HAP-1 (cell line): ENCODE measurements at regions not wholly inside any gene's neighbourhood (a gene's known extent, or its start where the extent isn't known, plus 50 kb on each side); places are given as distances from the start of the nearest gene placed in this dataset.

Experiments
- DNase-seq, 2 experiments: peaks; one replicate each; pipeline ENCODE4 v3.0.0-alpha.2; 2016 to 2020; ENCODE audit warnings: low spot score in 2 of 2
- H3K27me3 ChIP-seq: fragments of 250-450 bp; sonication (Bioruptor Pico); 2 replicates; pipeline ENCODE4 v1.5.1; 2020; ENCODE audit warnings: low read depth, mild to moderate bottlenecking, moderate library complexity
- H3K36me3 ChIP-seq: fragments of 250-450 bp; sonication (Bioruptor Pico); replicated peaks from 2 replicates; pipeline ENCODE4 v1.5.1; 2020; ENCODE audit warnings: mild to moderate bottlenecking
- H3K4me1 ChIP-seq: fragments of 250-450 bp; sonication (Bioruptor Pico); 2 replicates; pipeline ENCODE4 v1.5.1; 2020; ENCODE audit warnings: mild to moderate bottlenecking
- H3K4me3 ChIP-seq: fragments of 250-450 bp; sonication (Bioruptor Pico); 2 replicates; pipeline ENCODE4 v1.5.1; 2020; ENCODE audit warnings: mild to moderate bottlenecking, moderate library complexity
- H3K9me3 ChIP-seq: fragments of 250-450 bp; sonication (Bioruptor Pico); 2 replicates; pipeline ENCODE4 v1.5.1; 2020; ENCODE audit warnings: mild to moderate bottlenecking, moderate library complexity
- in situ Hi-C: fragments of 300-500 bp; cut with MboI; formaldehyde crosslinking; loops from 3 replicates; pipeline ENCODE4 v1.14.3; 2020; ENCODE audit warnings: low sequenced_read_pairs, inconsistent platforms, mixed read lengths

GRCh38 chr11:113538451-113539412, 63.5 kb upstream of the DRD2 start:
- Histone ChIP-seq H3K4me3 (no peak overlapping the region), H3K4me1 (no peaks in the 10 kb centered on the region), H3K36me3 (no peaks in the 10 kb centered on the region), H3K9me3 (no peaks in the 10 kb centered on the region), H3K27me3 (peaks cover 8% of the 10 kb centered on the region; the same call in 1 of the 2 replicates)
- DNase-seq: no peak
- in situ Hi-C loops: loop anchor here (10.0 kb wide), 1 partner anchor 224 kb away; the partner anchor contains the start of gene TTC12

DNA sequence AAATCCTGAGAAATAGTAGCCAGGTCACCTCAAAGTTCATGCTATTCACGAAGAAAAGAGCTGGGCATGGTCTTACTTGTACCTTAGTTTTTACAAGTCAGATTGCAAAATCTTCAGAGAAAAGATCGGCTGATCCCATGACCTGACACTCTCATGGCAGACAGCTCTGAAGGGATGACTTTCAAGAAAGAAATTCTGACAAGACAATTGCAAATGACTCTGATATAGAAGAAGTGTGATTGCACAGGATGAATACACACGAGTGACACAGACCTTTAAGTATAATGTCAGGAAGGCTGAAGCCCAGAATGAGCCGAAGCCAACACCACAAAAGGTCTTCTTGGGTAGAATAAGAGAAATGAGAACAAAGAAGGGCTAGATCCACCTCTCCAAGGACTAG, 59.4 kb upstream of the DRD2 start:
- DNase-seq: no peak
- Histone ChIP-seq H3K27me3 (peaks cover 8% of the 10 kb centered on the region; the same call in 1 of the 2 replicates), H3K36me3 (no peaks in the 10 kb centered on the region), H3K9me3 (no peaks in the 10 kb centered on the region), H3K4me3 (no peak overlapping the region), H3K4me1 (no peaks in the 10 kb centered on the region)
- in situ Hi-C loops: loop anchor here (10.0 kb wide), 1 partner anchor 220 kb away; the partner anchor contains the start of gene TTC12

DNA sequence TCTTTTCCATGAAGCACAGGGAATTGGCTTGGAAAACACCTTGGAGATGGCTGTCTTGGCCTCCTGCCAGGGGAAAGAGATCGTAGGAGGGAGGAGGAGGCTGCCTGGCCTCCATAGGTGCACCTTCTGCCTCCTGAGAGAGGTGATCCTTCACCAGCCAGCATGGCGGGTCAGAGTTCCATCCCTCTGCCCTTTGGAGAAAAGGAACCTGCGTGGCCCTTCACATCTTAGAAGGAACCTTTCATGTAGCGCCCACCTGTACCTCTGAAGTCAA, 58.2 kb upstream of the DRD2 start:
- H3K36me3 ChIP-seq: no peaks in the 10 kb centered on the region
- in situ Hi-C loops: loop anchor here (10.0 kb wide), 1 partner anchor 219 kb away; the partner anchor contains the start of gene TTC12
- H3K9me3 ChIP-seq: no peaks in the 10 kb centered on the region
- no peak overlapping the region for H3K4me3 ChIP-seq
- H3K27me3 ChIP-seq: peaks cover 8% of the 10 kb centered on the region; the same call in 1 of the 2 replicates
- no peak for DNase-seq
- no peaks in the 10 kb centered on the region for H3K4me1 ChIP-seq

GRCh38 chr11:113532697-113533424, 57.7 kb upstream of the DRD2 start:
- no peaks in the 10 kb centered on the region for H3K36me3 ChIP-seq
- peak; percentile 43 to 86 for DNase-seq
- no peaks in the 10 kb centered on the region for H3K4me1 ChIP-seq
- H3K4me3 ChIP-seq: no peak overlapping the region
- H3K9me3 ChIP-seq: no peaks in the 10 kb centered on the region
- in situ Hi-C loops: loop anchor here (10.0 kb wide), 1 partner anchor 218 kb away; the partner anchor contains the start of gene TTC12
- H3K27me3 ChIP-seq: peaks cover 11% of the 10 kb centered on the region; the same call in 1 of the 2 replicates

GRCh38 chr11:113531575-113532451, 56.6 kb upstream of the DRD2 start:
- Histone ChIP-seq H3K27me3 (peaks cover 9% of the 10 kb centered on the region; the same call in 1 of the 2 replicates), H3K36me3 (no peaks in the 10 kb centered on the region), H3K9me3 (no peaks in the 10 kb centered on the region), H3K4me3 (no peak overlapping the region), H3K4me1 (no peaks in the 10 kb centered on the region)
- in situ Hi-C loops: loop anchor here (10.0 kb wide), 1 partner anchor 217 kb away; the partner anchor contains the start of gene TTC12
- DNase-seq: no peak

DNA sequence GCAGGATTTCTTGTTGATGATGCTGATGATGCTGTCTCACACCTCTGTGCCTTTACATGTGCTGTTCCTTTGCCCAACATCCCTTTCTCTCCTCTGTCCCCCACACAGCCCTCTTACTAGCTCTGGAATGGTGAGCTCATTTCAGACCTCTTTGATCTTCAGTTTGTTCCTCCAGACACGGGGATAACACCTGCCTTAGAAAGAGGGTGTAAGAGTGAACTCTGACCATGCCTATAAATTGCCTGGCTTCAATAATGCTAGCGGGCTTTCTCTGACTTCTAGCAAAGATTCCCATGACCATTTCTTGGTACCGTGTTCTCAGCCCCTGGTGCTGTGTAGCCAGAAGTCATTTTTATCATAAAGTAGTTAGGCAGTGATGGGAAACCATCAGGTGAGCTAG, 55.9 kb upstream of the DRD2 start:
- Histone ChIP-seq H3K9me3 (no peaks in the 10 kb centered on the region), H3K4me3 (no peak overlapping the region), H3K4me1 (no peaks in the 10 kb centered on the region), H3K36me3 (no peaks in the 10 kb centered on the region), H3K27me3 (0 out of 2 replicates have a peak, but pooled peaks cover 4% of the 10 kb centered on the region)
- in situ Hi-C loops: loop anchor here (10.0 kb wide), 1 partner anchor 216 kb away; the partner anchor contains the start of gene TTC12
- no peak for DNase-seq

DNA sequence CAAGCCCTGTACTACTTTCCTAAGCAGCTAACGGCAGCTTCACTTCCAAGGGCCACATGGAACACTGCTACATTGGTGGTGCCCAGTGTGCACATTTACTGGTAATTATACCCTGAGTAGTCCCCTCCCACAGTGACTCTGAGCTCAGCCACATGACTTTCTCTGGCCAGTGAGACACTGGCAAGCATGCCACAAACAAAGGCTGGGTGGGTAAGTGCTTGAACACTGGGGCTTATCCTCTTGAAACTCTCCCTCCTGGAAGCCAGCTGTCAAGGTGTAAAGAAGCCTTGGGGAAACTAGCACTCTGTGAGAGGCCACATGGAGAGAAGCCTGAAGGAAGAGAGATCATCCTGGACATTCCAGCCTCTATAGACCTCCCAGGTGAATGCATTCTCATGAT, 54.4 kb upstream of the DRD2 start:
- DNase-seq: no peak
- H3K4me3 ChIP-seq: no peak overlapping the region
- H3K27me3 ChIP-seq: 0 out of 2 replicates have a peak, but pooled peaks cover 4% of the 10 kb centered on the region
- in situ Hi-C loops: loop anchor here (10.0 kb wide), 1 partner anchor 215 kb away; the partner anchor contains the start of gene TTC12
- H3K4me1 ChIP-seq: no peaks in the 10 kb centered on the region
- H3K36me3 ChIP-seq: no peaks in the 10 kb centered on the region
- no peaks in the 10 kb centered on the region for H3K9me3 ChIP-seq

DNA sequence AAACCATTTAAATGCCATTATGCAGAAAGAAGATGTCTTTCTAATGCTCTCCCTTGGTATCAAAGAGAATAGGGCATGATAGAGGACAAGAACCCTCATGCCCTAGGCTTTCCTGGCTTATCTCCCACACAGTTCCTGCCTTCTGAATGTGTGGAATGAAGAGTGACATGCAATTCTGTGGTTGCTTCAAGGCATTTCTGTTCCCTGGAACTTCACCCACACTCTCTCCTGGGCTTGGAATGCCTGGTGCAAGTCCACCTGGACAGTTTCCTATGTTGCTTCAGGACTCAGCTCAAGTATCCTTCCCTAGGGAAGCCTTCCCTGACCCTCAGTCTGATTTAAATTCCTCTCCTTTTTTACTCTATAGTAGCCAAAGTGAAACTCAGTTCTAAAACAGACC, 53.8 kb upstream of the DRD2 start:
- Histone ChIP-seq H3K27me3 (0 out of 2 replicates have a peak, but pooled peaks cover 4% of the 10 kb centered on the region), H3K9me3 (no peaks in the 10 kb centered on the region), H3K36me3 (no peaks in the 10 kb centered on the region), H3K4me3 (no peak overlapping the region), H3K4me1 (no peaks in the 10 kb centered on the region)
- no peak for DNase-seq
- in situ Hi-C loops: no loop called here

GRCh38 chr11:113526521-113526920, 51.3 kb upstream of the DRD2 start:
- in situ Hi-C loops: no loop called here
- H3K9me3 ChIP-seq: no peaks in the 10 kb centered on the region

More at GRCh38 chr11:113526521-113526920, 51.3 kb upstream of the DRD2 start:
- Histone ChIP-seq H3K4me3 (no peak overlapping the region), H3K4me1 (no peaks in the 10 kb centered on the region), H3K36me3 (no peaks in the 10 kb centered on the region), H3K27me3 (0 out of 2 replicates have a peak, but pooled peaks cover 4% of the 10 kb centered on the region)
- no peak for DNase-seq
